Esophagus squamous epithelium (tissue), 4 donors: ENCODE measurements at regions not wholly inside any gene's neighbourhood (a gene's known extent, or its start where the extent isn't known, plus 50 kb on each side); places are given as distances from the start of the nearest gene placed in this dataset.

Experiments
- POLR2A ChIP-seq, 4 donors: fragments of 450-650 bp; IDR thresholded peaks; one replicate each; pipeline ENCODE4 v1.6.1; 2017; ENCODE audit warnings: antibody characterized with exemption in 4 of 4, mild to moderate bottlenecking in 4 of 4, moderate library complexity in 3 of 4
- TF ChIP-seq, protein P1 (sequence below), 6 experiments: fragments of 450-650 bp in 4 of 6; fragments of 200-600 bp in 2 of 6; sonication (generic) in 2 of 6; IDR thresholded peaks; one replicate each; pipeline ENCODE4 v1.5.1; 2016 to 2019; ENCODE audit warnings: antibody characterized with exemption in 6 of 6, mild to moderate bottlenecking in 4 of 6, moderate library complexity in 4 of 6

DNA sequence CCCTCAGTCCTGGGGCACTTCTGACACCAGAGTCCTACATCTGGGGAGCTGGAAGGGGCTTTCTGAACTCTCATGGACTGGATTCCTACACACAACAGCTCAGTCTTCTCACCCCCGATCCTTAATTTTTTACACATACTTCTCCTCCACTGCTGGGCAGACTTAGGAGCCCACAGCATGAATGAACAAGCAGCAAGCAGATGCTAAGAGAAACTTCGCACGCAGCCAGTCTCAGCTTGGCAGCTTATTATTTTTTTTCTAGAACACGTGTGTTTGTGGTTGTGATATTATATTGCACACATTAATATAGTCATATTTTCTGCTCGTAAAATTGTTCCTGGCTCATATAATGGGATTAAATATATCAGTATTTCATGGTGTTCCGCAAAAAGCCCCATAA, 50.9 kb upstream of the LOXL4 start:
- TF ChIP-seq, protein P1, sequence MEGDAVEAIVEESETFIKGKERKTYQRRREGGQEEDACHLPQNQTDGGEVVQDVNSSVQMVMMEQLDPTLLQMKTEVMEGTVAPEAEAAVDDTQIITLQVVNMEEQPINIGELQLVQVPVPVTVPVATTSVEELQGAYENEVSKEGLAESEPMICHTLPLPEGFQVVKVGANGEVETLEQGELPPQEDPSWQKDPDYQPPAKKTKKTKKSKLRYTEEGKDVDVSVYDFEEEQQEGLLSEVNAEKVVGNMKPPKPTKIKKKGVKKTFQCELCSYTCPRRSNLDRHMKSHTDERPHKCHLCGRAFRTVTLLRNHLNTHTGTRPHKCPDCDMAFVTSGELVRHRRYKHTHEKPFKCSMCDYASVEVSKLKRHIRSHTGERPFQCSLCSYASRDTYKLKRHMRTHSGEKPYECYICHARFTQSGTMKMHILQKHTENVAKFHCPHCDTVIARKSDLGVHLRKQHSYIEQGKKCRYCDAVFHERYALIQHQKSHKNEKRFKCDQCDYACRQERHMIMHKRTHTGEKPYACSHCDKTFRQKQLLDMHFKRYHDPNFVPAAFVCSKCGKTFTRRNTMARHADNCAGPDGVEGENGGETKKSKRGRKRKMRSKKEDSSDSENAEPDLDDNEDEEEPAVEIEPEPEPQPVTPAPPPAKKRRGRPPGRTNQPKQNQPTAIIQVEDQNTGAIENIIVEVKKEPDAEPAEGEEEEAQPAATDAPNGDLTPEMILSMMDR (IDR thresholded peaks at IDR 0.05), result no peak
- no peak for TF ChIP-seq POLR2A (IDR thresholded peaks at IDR 0.05)
